ENCODE measurements at regions not wholly inside any gene's neighbourhood (a gene's known extent, or its start where the extent isn't known, plus 50 kb on each side); places are given as distances from the start of the nearest gene placed in this dataset.

DNA sequence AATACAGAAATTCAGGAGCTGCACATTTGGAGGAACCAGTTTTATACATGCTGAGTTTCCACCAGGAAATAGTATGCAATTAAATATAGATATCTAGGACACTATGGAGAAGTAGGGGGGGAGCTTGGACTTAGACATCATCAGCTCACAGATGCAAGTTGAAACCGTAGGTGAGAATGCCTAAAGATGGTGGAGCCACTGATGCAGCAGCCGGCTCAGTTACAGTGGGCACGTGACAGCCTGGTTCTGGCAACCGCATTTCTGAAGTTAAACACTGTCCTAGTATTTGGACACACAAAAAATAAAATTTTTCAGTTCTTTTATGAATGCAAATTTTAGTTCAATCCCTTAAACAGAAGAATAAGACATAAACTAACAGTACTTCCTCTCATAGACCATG, 91.5 kb upstream of the FRY start:
- WGBS, 4 donors = 84 to 93% (median 91%) methylated on average over 4 of the region's 4 CpGs
- H3K27me3 ChIP-seq = no peaks in the 10 kb centered on the region
- H3K4me1 ChIP-seq (replicated peaks in 1 of 2) = no peaks in the 10 kb centered on the region
- no peaks in the 10 kb centered on the region for H3K9me3 ChIP-seq (replicated peaks in 1 of 3)
- intact Hi-C loops (cut with DNase I) = no loop called here
- TF ChIP-seq, protein P1, sequence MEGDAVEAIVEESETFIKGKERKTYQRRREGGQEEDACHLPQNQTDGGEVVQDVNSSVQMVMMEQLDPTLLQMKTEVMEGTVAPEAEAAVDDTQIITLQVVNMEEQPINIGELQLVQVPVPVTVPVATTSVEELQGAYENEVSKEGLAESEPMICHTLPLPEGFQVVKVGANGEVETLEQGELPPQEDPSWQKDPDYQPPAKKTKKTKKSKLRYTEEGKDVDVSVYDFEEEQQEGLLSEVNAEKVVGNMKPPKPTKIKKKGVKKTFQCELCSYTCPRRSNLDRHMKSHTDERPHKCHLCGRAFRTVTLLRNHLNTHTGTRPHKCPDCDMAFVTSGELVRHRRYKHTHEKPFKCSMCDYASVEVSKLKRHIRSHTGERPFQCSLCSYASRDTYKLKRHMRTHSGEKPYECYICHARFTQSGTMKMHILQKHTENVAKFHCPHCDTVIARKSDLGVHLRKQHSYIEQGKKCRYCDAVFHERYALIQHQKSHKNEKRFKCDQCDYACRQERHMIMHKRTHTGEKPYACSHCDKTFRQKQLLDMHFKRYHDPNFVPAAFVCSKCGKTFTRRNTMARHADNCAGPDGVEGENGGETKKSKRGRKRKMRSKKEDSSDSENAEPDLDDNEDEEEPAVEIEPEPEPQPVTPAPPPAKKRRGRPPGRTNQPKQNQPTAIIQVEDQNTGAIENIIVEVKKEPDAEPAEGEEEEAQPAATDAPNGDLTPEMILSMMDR (IDR thresholded peaks at IDR 0.05) = no peak
- no peak for TF ChIP-seq POLR2A (IDR thresholded peaks at IDR 0.05)
- no peak for DNase-seq
- H3K27ac ChIP-seq = no peak overlapping the region
- no peaks in the 10 kb centered on the region for H3K36me3 ChIP-seq (replicated peaks in 1 of 2)
- no peak overlapping the region for H3K4me3 ChIP-seq

DNA sequence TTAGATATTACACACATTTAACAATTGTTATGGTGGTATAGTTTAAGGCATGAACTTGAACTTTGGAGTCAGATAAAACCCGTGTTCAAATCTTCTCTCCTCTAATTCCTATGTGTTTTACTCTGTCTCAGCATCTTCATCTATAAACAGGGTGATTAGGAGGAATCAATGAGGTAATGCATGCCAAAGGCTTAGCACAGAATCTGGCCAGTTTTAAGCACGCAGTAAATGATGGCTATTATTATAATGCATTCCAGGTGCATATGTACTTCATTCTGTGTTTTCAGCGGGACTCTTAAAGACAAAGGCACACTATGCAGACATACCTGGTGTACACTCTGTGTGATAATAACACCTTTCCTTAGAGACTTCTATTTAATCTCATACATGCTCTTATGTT, 88.0 kb upstream of the FRY start:
- intact Hi-C loops (cut with DNase I) = no loop called here
- Histone ChIP-seq H3K9me3 (replicated peaks in 1 of 3) (no peaks in the 10 kb centered on the region), H3K4me3 (no peak overlapping the region), H3K27me3 (no peaks in the 10 kb centered on the region), H3K27ac (no peak overlapping the region), H3K36me3 (replicated peaks in 1 of 2) (no peaks in the 10 kb centered on the region), H3K4me1 (replicated peaks in 1 of 2) (no peaks in the 10 kb centered on the region)
- DNase-seq = no peak
- WGBS, 4 donors = 73 to 77% (median 75%) methylated on average over 3 of the region's 3 CpGs
- TF ChIP-seq, protein P1 (IDR thresholded peaks at IDR 0.05) = no peak
- TF ChIP-seq POLR2A (IDR thresholded peaks at IDR 0.05) = no peak

GRCh38 chr13:31944262-31945160, 87.1 kb upstream of the FRY start:
- H3K36me3 ChIP-seq (replicated peaks in 1 of 2) = no peaks in the 10 kb centered on the region
- no peaks in the 10 kb centered on the region for H3K27me3 ChIP-seq
- intact Hi-C loops (cut with DNase I) = no loop called here
- H3K9me3 ChIP-seq (replicated peaks in 1 of 3) = no peaks in the 10 kb centered on the region
- no peaks in the 10 kb centered on the region for H3K4me1 ChIP-seq (replicated peaks in 1 of 2)
- no peak overlapping the region for H3K4me3 ChIP-seq
- H3K27ac ChIP-seq = no peak overlapping the region
- WGBS, 4 donors = 61 to 72% (median 65%) methylated on average over 3 of the region's 3 CpGs
- DNase-seq = no peak
- TF ChIP-seq, protein P1 (IDR thresholded peaks at IDR 0.05) = no peak
- no peak for TF ChIP-seq POLR2A (IDR thresholded peaks at IDR 0.05)

- intact Hi-C loops (cut with DNase I) = no loop called here
- WGBS, 4 donors = 50 to 68% (median 56%) methylated on average over 14 of the region's 14 CpGs
- H3K9me3 ChIP-seq (replicated peaks in 1 of 3) = no peaks in the 10 kb centered on the region
- no peaks in the 10 kb centered on the region for H3K36me3 ChIP-seq (replicated peaks in 1 of 2)
- no peaks in the 10 kb centered on the region for H3K27me3 ChIP-seq
- no peak overlapping the region for H3K27ac ChIP-seq
- H3K4me3 ChIP-seq = no peak overlapping the region
- DNase-seq = peak; percentile 37 to 73 (median 61)
- H3K4me1 ChIP-seq (replicated peaks in 1 of 2) = no peaks in the 10 kb centered on the region
- TF ChIP-seq, protein P1 (IDR thresholded peaks at IDR 0.05) = no peak
- no peak for TF ChIP-seq POLR2A (IDR thresholded peaks at IDR 0.05)
Observed at GRCh38 chr13:31945202-31945961, 86.2 kb upstream of the FRY start.
